HEK293 (cell line): ENCODE measurements at regions not wholly inside any gene's neighbourhood (a gene's known extent, or its start where the extent isn't known, plus 50 kb on each side); places are given as distances from the start of the nearest gene placed in this dataset.

Source experiments
- CTCF ChIA-PET: fragments of 350-600 bp; formaldehyde crosslinking; extraction: SDS; loops from one replicate; lab custom pipeline; 2021; ENCODE audit warnings: antibody characterized with exemption; lab: Yijun Ruan, JAX
- POLR2A ChIA-PET: fragments of 300-600 bp; formaldehyde crosslinking; extraction: SDS; loops from one replicate; lab custom pipeline; 2020; ENCODE audit warnings: antibody characterized with exemption, inconsistent platforms; lab: Yijun Ruan, JAX
- H3K27ac ChIP-seq: fragments of 200-500 bp; sonication (Bioruptor generic); 2 replicates; pipeline ENCODE4 v1.5.1; 2014; ENCODE audit warnings: low read depth, low read length, control low read depth, inconsistent platforms; ENCODE audit errors: extremely low read depth
- H3K36me3 ChIP-seq, 2 experiments: fragments of 200-500 bp in 1 of 2; sonication (Bioruptor generic) in 1 of 2; 1 replicate in 1 of 2; 2 replicates in 1 of 2; pipeline ENCODE4 v1.5.1; 2014 to 2017; ENCODE audit warnings: inconsistent platforms in 2 of 2, low read length in 2 of 2; ENCODE audit not compliant: control insufficient read depth in 2 of 2, insufficient read depth in 1 of 2
- H3K4me1 ChIP-seq: fragments of 200-500 bp; sonication (Bioruptor generic); 2 replicates; pipeline ENCODE4 v1.5.1; 2014; ENCODE audit warnings: mild to moderate bottlenecking, low read length, inconsistent platforms; ENCODE audit not compliant: control insufficient read depth, insufficient read depth
- H3K4me3 ChIP-seq: 2 replicates; pipeline ENCODE4 v1.5.1; 2011; ENCODE audit warnings: low read depth, mild to moderate bottlenecking, control low read depth, low read length, moderate library complexity
- H3K9me3 ChIP-seq: fragments of 200-500 bp; sonication (Bioruptor generic); 2 replicates; pipeline ENCODE4 v1.5.1; 2014; ENCODE audit warnings: low read depth, low read length, inconsistent platforms; ENCODE audit not compliant: control insufficient read depth, insufficient read depth
- GLI4 ChIP-seq: fragments of 450-650 bp; formaldehyde crosslinking; IDR thresholded peaks from 2 replicates; pipeline ENCODE4 v1.5.1; 2016; ENCODE audit warnings: missing biosample characterization, missing genetic modification characterization
- SALL2 ChIP-seq: fragments of 450-650 bp; formaldehyde crosslinking; IDR thresholded peaks from 2 replicates; pipeline ENCODE4 v1.5.0; 2017; ENCODE audit warnings: missing biosample characterization, mild to moderate bottlenecking, missing genetic modification characterization, borderline replicate concordance
- SETDB1 ChIP-seq: IDR thresholded peaks from one replicate; pipeline ENCODE4 v1.6.1; 2017; ENCODE audit warnings: mild to moderate bottlenecking, low read length, moderate library complexity, mixed read lengths; ENCODE audit not compliant: insufficient read length
- SP3 ChIP-seq: fragments of 450-650 bp; formaldehyde crosslinking; IDR thresholded peaks from 2 replicates; pipeline ENCODE4 v1.5.1; 2016; ENCODE audit warnings: missing biosample characterization, missing genetic modification characterization
- ZBTB48 ChIP-seq: fragments of 450-650 bp; formaldehyde crosslinking; IDR thresholded peaks from 2 replicates; pipeline ENCODE4 v1.5.1; 2016; ENCODE audit warnings: missing biosample characterization, missing genetic modification characterization
- ZNF155 ChIP-seq: fragments of 450-650 bp; formaldehyde crosslinking; IDR thresholded peaks from 2 replicates; pipeline ENCODE4 v1.5.1; 2016; ENCODE audit warnings: missing biosample characterization, missing genetic modification characterization
- ZNF16 ChIP-seq: fragments of 450-650 bp; formaldehyde crosslinking; IDR thresholded peaks from 2 replicates; pipeline ENCODE4 v1.5.1; 2016; ENCODE audit warnings: low read depth, missing biosample characterization, missing genetic modification characterization
- ZNF169 ChIP-seq: fragments of 450-650 bp; formaldehyde crosslinking; IDR thresholded peaks from 2 replicates; pipeline ENCODE4 v1.5.1; 2016; ENCODE audit warnings: missing biosample characterization, missing genetic modification characterization
- ZNF18 ChIP-seq: fragments of 450-650 bp; formaldehyde crosslinking; IDR thresholded peaks from 2 replicates; pipeline ENCODE4 v1.5.1; 2016; ENCODE audit warnings: missing biosample characterization, missing genetic modification characterization
- ZNF19 ChIP-seq: fragments of 450-650 bp; formaldehyde crosslinking; IDR thresholded peaks from 2 replicates; pipeline ENCODE4; 2016; ENCODE audit warnings: missing biosample characterization, missing genetic modification characterization, low read depth
- ZNF248 ChIP-seq: fragments of 450-650 bp; formaldehyde crosslinking; IDR thresholded peaks from 2 replicates; pipeline ENCODE4 v1.5.1; 2017; ENCODE audit warnings: missing biosample characterization, missing genetic modification characterization
- ZNF391 ChIP-seq: fragments of 450-650 bp; formaldehyde crosslinking; IDR thresholded peaks from 2 replicates; pipeline ENCODE4 v1.5.1; 2016; ENCODE audit warnings: low read depth, missing biosample characterization, missing genetic modification characterization, borderline replicate concordance
- ZNF521 ChIP-seq: fragments of 450-650 bp; formaldehyde crosslinking; IDR thresholded peaks from 2 replicates; pipeline ENCODE4 v1.5.1; 2017; ENCODE audit warnings: missing biosample characterization, mild to moderate bottlenecking, missing genetic modification characterization
- ZNF544 ChIP-seq: fragments of 450-650 bp; formaldehyde crosslinking; IDR thresholded peaks from 2 replicates; pipeline ENCODE4 v1.5.0; 2017; ENCODE audit warnings: missing biosample characterization, missing genetic modification characterization
- ZNF561 ChIP-seq: fragments of 450-650 bp; IDR thresholded peaks from 2 replicates; pipeline ENCODE4 v1.5.1; 2018; ENCODE audit warnings: missing biosample characterization, missing genetic modification characterization, borderline replicate concordance
- ZNF580 ChIP-seq: fragments of 450-650 bp; formaldehyde crosslinking; IDR thresholded peaks from 2 replicates; pipeline ENCODE4 v1.5.1; 2016; ENCODE audit warnings: missing biosample characterization, missing genetic modification characterization
- ZNF585B ChIP-seq: fragments of 450-650 bp; formaldehyde crosslinking; IDR thresholded peaks from 2 replicates; pipeline ENCODE4 v1.5.1; 2016; ENCODE audit warnings: missing biosample characterization, missing genetic modification characterization
- ZNF621 ChIP-seq: fragments of 450-650 bp; formaldehyde crosslinking; IDR thresholded peaks from 2 replicates; pipeline ENCODE4 v1.5.1; 2017; ENCODE audit warnings: missing biosample characterization, missing genetic modification characterization
- ZNF629 ChIP-seq: fragments of 450-650 bp; formaldehyde crosslinking; IDR thresholded peaks from 2 replicates; pipeline ENCODE4 v1.5.1; 2017; ENCODE audit warnings: missing biosample characterization, missing genetic modification characterization
- ZNF660 ChIP-seq: fragments of 450-650 bp; IDR thresholded peaks from 2 replicates; pipeline ENCODE4 v1.5.1; 2018; ENCODE audit warnings: missing biosample characterization, mild to moderate bottlenecking, missing genetic modification characterization
- ZNF747 ChIP-seq: fragments of 450-650 bp; formaldehyde crosslinking; IDR thresholded peaks from 2 replicates; pipeline ENCODE4 v1.5.1; 2016; ENCODE audit warnings: missing biosample characterization, missing genetic modification characterization
- ZNF768 ChIP-seq: fragments of 450-650 bp; formaldehyde crosslinking; IDR thresholded peaks from 2 replicates; pipeline ENCODE4 v1.5.1; 2018; ENCODE audit warnings: missing biosample characterization, mild to moderate bottlenecking, missing genetic modification characterization
- ZSCAN23 ChIP-seq: fragments of 450-650 bp; formaldehyde crosslinking; IDR thresholded peaks from 2 replicates; pipeline ENCODE4 v1.5.1; 2016; ENCODE audit warnings: missing biosample characterization, missing genetic modification characterization
- ZSCAN30 ChIP-seq: fragments of 450-650 bp; IDR thresholded peaks from 2 replicates; pipeline ENCODE4 v1.5.1; 2018; ENCODE audit warnings: missing biosample characterization, mild to moderate bottlenecking, missing genetic modification characterization, moderate library complexity

DNA sequence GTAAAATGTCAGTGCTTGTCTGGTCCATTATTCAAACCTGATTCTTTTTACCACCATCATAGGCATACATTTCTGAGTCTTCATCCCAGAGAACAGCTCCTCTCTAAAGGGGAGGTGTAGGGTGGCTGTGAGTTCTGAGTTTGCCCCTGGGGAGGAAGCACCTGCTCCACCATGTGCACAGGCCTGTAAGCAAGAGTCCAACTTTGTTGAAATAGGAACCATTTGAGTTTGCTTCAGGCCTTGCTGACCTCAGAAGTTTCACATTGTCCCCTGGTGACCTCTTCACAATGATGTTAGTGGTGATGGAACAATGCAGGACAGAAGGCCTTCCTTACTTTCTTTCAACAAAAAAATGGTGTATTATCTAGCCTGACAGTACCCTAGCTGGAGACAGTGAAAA, 54.6 kb upstream of the TOP3B start:
- no peak overlapping the region for H3K4me3 ChIP-seq
- H3K9me3 ChIP-seq, result no peaks in the 10 kb centered on the region
- TF ChIP-seq ZNF391 (tag by site-specific recombination), result no peak
- TF ChIP-seq, all 188 proteins: peak for 0
- ChIA-PET CTCF (interaction anchor here (0.6 to 1.9 kb wide), 3 partner anchors 15 to 26 kb away, joined by 3 to 13 read pairs (median 3); no protein-coding TSS in a partner anchor), POLR2A (no interaction called here)
- no peaks in the 10 kb centered on the region for H3K4me1 ChIP-seq
- no peak overlapping the region for H3K27ac ChIP-seq
- H3K36me3 ChIP-seq, result no peaks in the 10 kb centered on the region

DNA sequence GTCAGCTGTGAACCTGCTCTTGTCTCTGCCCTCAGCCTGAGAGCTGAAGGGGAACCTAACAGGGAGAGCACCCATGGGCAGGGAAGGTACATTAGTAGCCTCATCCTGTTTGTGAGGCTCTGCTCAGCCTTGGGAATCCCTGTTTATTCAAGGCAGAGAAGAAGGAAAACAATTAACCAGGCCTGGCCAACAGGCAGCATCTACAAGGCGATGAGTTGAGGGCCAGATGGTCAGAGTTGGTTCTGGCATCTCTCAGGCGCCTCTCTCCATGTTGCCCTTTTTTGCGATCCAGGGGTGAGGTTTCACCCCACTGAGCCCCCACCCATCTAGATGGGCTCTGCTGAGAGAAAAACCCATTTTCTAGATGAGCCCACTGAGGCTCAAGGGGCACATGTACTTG, 54.0 kb upstream of the TOP3B start:
- CTCF ChIA-PET, result interaction anchor here (0.6 to 7.3 kb wide), 2 partner anchors 24 to 385 kb away, joined by 5 to 35 read pairs; no protein-coding TSS in a partner anchor
- POLR2A ChIA-PET, result no interaction called here
- Histone ChIP-seq H3K4me3 (no peak overlapping the region), H3K4me1 (no peaks in the 10 kb centered on the region), H3K27ac (no peak overlapping the region), H3K9me3 (no peaks in the 10 kb centered on the region), H3K36me3 (no peaks in the 10 kb centered on the region)
- no peak for TF ChIP-seq ZNF169 (tag by site-specific recombination)
- TF ChIP-seq ZNF621 (tag by site-specific recombination), result no peak
- TF ChIP-seq ZNF580 (tag by site-specific recombination), result no peak

DNA sequence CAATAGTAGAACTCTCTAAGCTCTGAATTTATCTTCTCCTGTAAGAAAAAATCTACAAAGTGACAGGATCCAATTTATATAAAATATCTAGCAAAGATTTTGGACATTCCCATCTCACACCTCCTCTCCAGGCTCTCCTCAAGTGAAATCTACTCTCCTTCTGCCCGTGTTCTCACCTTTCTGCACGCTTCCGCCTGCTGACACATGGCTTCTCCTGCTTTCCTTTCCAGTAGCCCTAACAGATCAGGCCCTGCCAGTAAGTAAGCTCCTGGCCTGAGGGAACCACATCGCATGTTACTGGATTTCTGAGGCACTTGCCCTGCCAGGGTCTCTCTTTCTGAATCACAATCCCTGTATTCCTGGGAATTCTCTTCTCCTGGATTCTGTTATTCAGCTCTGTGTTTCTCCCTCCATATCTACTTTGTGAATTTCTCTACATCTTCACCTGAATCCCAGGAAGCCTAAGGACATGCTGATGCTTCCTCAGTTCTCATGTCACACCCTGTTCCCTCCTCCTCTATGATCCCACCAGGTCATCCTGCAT, 53.3 kb upstream of the TOP3B start:
- no peak for TF ChIP-seq ZSCAN23 (tag by site-specific recombination)
- no peak for TF ChIP-seq SALL2 (tag by site-specific recombination)
- no peaks in the 10 kb centered on the region for H3K4me1 ChIP-seq
- H3K4me3 ChIP-seq, result no peak overlapping the region
- no peaks in the 10 kb centered on the region for H3K36me3 ChIP-seq
- CTCF ChIA-PET, result interaction anchor here (0.6 to 7.3 kb wide), 2 partner anchors 24 to 386 kb away, joined by 5 to 35 read pairs; no protein-coding TSS in a partner anchor
- no peak overlapping the region for H3K27ac ChIP-seq
- H3K9me3 ChIP-seq, result no peaks in the 10 kb centered on the region
- POLR2A ChIA-PET, result no interaction called here

DNA sequence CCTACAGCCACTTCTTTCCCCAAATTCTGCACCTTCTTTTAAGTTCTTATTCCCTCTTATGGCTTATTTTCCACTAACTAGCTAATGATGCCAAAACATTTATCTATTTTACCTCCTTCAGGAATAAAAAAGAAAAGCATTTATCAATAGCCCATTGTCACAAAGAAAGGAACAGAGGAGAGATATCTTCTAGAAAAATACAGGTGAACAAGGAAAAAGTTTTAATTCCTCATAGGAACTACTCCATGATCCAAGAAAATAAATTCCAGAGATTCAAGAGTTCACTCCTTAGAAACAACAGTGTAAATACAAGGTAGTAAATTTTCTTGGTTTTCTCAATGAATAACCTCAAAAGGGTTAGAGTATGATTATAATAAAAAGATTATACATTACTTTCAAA, 52.6 kb upstream of the TOP3B start:
- Histone ChIP-seq H3K4me3 (no peak overlapping the region), H3K4me1 (no peaks in the 10 kb centered on the region), H3K36me3 (no peaks in the 10 kb centered on the region), H3K27ac (no peak overlapping the region), H3K9me3 (no peaks in the 10 kb centered on the region)
- ChIA-PET CTCF (interaction anchor here (7.3 kb wide), 1 partner anchor 25 kb away, joined by 35 read pairs; no protein-coding TSS in a partner anchor), POLR2A (no interaction called here)
- TF ChIP-seq ZNF660 (tag by site-specific recombination) (no peak), ZNF391 (tag by site-specific recombination) (no peak), ZNF16 (tag by site-specific recombination) (no peak), ZNF768 (no peak), ZNF629 (tag by site-specific recombination) (no peak), SP3 (tag by site-specific recombination) (no peak), ZNF585B (tag by site-specific recombination) (no peak), ZNF155 (tag by site-specific recombination) (no peak), ZNF248 (tag by site-specific recombination) (no peak)

DNA sequence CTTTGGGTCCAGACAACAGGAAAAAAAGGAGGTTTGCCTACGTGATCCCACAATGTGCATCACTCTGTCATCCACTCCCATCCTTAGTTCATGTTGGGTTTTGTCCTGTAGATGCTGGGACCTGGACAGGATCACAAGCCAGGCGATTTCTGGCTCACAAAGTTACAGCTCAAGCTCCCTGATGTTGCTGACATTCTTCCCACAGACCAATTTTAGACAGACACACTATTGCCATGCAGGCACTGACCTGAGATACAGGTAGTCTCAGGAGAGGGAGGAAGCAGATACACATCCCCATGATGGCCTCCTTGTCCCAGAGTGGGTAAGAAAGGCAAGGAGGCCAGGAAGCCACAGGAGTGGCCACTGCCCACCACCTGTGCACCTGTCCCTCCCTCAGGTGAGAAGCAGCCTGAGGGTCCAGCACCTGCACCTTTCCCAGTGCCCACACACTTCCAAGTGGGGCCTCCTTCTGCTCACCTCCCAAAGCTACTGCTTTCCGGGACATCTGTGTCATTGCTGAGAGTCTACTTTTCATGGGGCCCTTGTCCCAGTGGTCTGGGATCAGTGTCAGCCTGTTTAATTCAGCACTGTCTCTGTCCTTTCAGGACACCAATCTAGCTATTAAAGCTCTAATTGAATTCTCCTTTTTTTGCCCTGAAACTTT, 52.0 kb upstream of the TOP3B start:
- H3K4me3 ChIP-seq, result no peak overlapping the region
- CTCF ChIA-PET, result interaction anchor here (7.3 kb wide), 1 partner anchor 26 kb away, joined by 35 read pairs; no protein-coding TSS in a partner anchor
- no peak overlapping the region for H3K27ac ChIP-seq
- TF ChIP-seq ZNF521 (tag by site-specific recombination) (no peak), ZNF544 (tag by site-specific recombination) (no peak), SETDB1 (no peak), ZNF747 (tag by site-specific recombination) (no peak), ZNF561 (no peak), ZNF585B (tag by site-specific recombination) (no peak), ZNF19 (no peak), ZSCAN30 (tag by site-specific recombination) (no peak), ZNF18 (tag by site-specific recombination) (no peak), GLI4 (tag by site-specific recombination) (no peak), ZSCAN23 (tag by site-specific recombination) (no peak), ZBTB48 (no peak)

More for the DNA sequence above, 52.0 kb upstream of the TOP3B start:
- Histone ChIP-seq H3K9me3 (no peaks in the 10 kb centered on the region), H3K36me3 (no peaks in the 10 kb centered on the region), H3K4me1 (no peaks in the 10 kb centered on the region)
- POLR2A ChIA-PET, result no interaction called here
